HepG2 (cell line): ENCODE measurements at regions not wholly inside any gene's neighbourhood (a gene's known extent, or its start where the extent isn't known, plus 50 kb on each side); places are given as distances from the start of the nearest gene placed in this dataset.

Experiments
- ATAC-seq: fragments of 200-7000 bp; cut with Tn5 transposase; 3 replicates; pipeline ENCODE4 v1.9.1; 2020; ENCODE audit warnings: mild to moderate bottlenecking, moderate library complexity
- BruUV-seq: library from RNA; stranded (reverse); fragments of 400-500 nt; replicated peaks from 2 replicates; lab custom pipeline; 2021; lab: Mats Ljungman, UMichigan
- CTCF ChIA-PET: fragments of 300-600 bp; formaldehyde crosslinking; extraction: SDS; loops from one replicate; lab custom pipeline; 2021; ENCODE audit warnings: low total read pairs, inconsistent platforms, low intra/inter-chr PET ratio; lab: Yijun Ruan, JAX
- POLR2A ChIA-PET: fragments of 350-600 bp; sonication (Branson Sonifier 250); formaldehyde crosslinking; loops from one replicate; lab custom pipeline; 2020; ENCODE audit warnings: antibody characterized with exemption, inconsistent platforms; lab: Yijun Ruan, JAX
- DNase-seq: peaks from one replicate; pipeline ENCODE4 v3.0.0-alpha.2; 2015; ENCODE audit warnings: low spot score
- FAIRE-seq: peaks from 3 replicates; lab custom pipeline; 2011; peaks lifted over from hg19 to GRCh38; lab: Jason Lieb, UNC
- H2AFZ ChIP-seq: one replicate; pipeline ENCODE4 v1.6.1; 2011; ENCODE audit warnings: low read length, inconsistent platforms
- H3K27ac ChIP-seq: fragments of 300-600 bp; 3 replicates; pipeline ENCODE4 v1.8.0; 2011; ENCODE audit warnings: mixed run types, mild to moderate bottlenecking, mixed read lengths, low read length, inconsistent platforms; ENCODE audit not compliant: insufficient read depth; ENCODE audit errors: extremely low read length
- H3K27me3 ChIP-seq, 2 experiments: fragments of 200-600 bp in 1 of 2; 2 replicates in 1 of 2; 3 replicates in 1 of 2; pipeline versions ENCODE4 v1.6.0 to v1.8.0; 2011; ENCODE audit warnings: low read length in 2 of 2, mild to moderate bottlenecking in 2 of 2, moderate library complexity in 2 of 2, inconsistent platforms in 1 of 2; ENCODE audit not compliant: insufficient read depth in 2 of 2, control insufficient read depth in 1 of 2
- H3K36me3 ChIP-seq, 2 experiments: fragments of 200-600 bp in 1 of 2; replicated peaks in 1 of 2; 2 replicates in 1 of 2; 3 replicates in 1 of 2; pipeline versions ENCODE4 v1.5.1 to v1.8.0; 2011; ENCODE audit warnings: low read length in 2 of 2, inconsistent platforms in 1 of 2; ENCODE audit not compliant: insufficient read depth in 2 of 2, control insufficient read depth in 1 of 2
- H3K4me1 ChIP-seq: 2 replicates; pipeline ENCODE4 v1.5.1; 2012; ENCODE audit warnings: low read length, inconsistent platforms; ENCODE audit not compliant: insufficient read depth
- H3K4me2 ChIP-seq: 2 replicates; pipeline ENCODE4 v1.6.0; 2011; ENCODE audit warnings: low read depth, low read length, inconsistent platforms
- H3K4me3 ChIP-seq, 3 experiments: fragments of 200-600 bp in 1 of 3; sonication (generic), shearing (Covaris generic) in 1 of 3; replicated peaks in 1 of 3; 2 replicates each; pipeline ENCODE4 v1.5.1; 2011 to 2016; ENCODE audit warnings: low read length in 3 of 3, inconsistent platforms in 2 of 3, low read depth in 2 of 3, mild to moderate bottlenecking in 2 of 3, control low read depth in 1 of 3, mixed read lengths in 1 of 3; ENCODE audit not compliant: insufficient read depth in 1 of 3
- H3K79me2 ChIP-seq: one replicate; pipeline ENCODE4 v1.6.1; 2011; ENCODE audit warnings: low read length, inconsistent platforms; ENCODE audit not compliant: insufficient read depth
- H3K9ac ChIP-seq: 2 replicates; pipeline ENCODE4 v1.6.0; 2011; ENCODE audit warnings: mild to moderate bottlenecking, low read depth, low read length, inconsistent platforms; ENCODE audit not compliant: insufficient read depth
- H3K9me3 ChIP-seq: 2 replicates; pipeline ENCODE4 v1.5.1; 2012; ENCODE audit warnings: mild to moderate bottlenecking, low read length
- H4K20me1 ChIP-seq: 2 replicates; pipeline ENCODE4 v1.6.0; 2011; ENCODE audit warnings: inconsistent platforms, mild to moderate bottlenecking, low read length, moderate library complexity; ENCODE audit not compliant: insufficient read depth
- ATF1 ChIP-seq: IDR thresholded peaks from 2 replicates; pipeline ENCODE4 v1.6.1; 2016; ENCODE audit warnings: mild to moderate bottlenecking, control low read depth
- BCL6 ChIP-seq: IDR thresholded peaks from 2 replicates; pipeline ENCODE4 v1.6.1; 2016; ENCODE audit warnings: missing genetic modification reagents, missing compliant biosample characterization
- FOXO1 ChIP-seq: sonication (generic); formaldehyde crosslinking; IDR thresholded peaks from 2 replicates; pipeline ENCODE4 v1.4.0; 2020; ENCODE audit warnings: missing genetic modification reagents
- GABPA ChIP-seq, 2 experiments: IDR thresholded peaks; 2 replicates each; pipeline ENCODE4 v1.6.1; 2011 to 2016; ENCODE audit warnings: low read depth in 2 of 2, low read length in 1 of 2, missing biosample characterization in 1 of 2, missing genetic modification characterization in 1 of 2
- GABPB1 ChIP-seq: IDR thresholded peaks from 2 replicates; pipeline ENCODE4 v1.6.1; 2016; ENCODE audit warnings: mild to moderate bottlenecking, missing genetic modification reagents, moderate library complexity, missing compliant biosample characterization
- IKZF4 ChIP-seq: sonication (generic); formaldehyde crosslinking; IDR thresholded peaks from 2 replicates; pipeline ENCODE4 v1.5.1; 2020; ENCODE audit warnings: borderline replicate concordance, mild to moderate bottlenecking, low read depth, missing genetic modification reagents; ENCODE audit errors: not compliant biosample characterization
- MLLT10 ChIP-seq: sonication (generic); formaldehyde crosslinking; IDR thresholded peaks from 2 replicates; pipeline ENCODE4 v1.4.0; 2020; ENCODE audit warnings: missing genetic modification reagents
- PTBP1 ChIP-seq: fragments of 200-400 bp; formaldehyde crosslinking; IDR thresholded peaks from 2 replicates; pipeline ENCODE4 v1.6.1; 2018; ENCODE audit warnings: low read length, low read depth; ENCODE audit not compliant: poor library complexity, severe bottlenecking
- SETDB1 ChIP-seq: sonication (generic); formaldehyde crosslinking; IDR thresholded peaks from 2 replicates; pipeline ENCODE4 v1.5.1; 2020; ENCODE audit warnings: missing genetic modification reagents, mild to moderate bottlenecking, borderline replicate concordance
- SMAD9 ChIP-seq: sonication (generic); formaldehyde crosslinking; IDR thresholded peaks from 2 replicates; pipeline ENCODE4 v1.5.1; 2020; ENCODE audit warnings: mild to moderate bottlenecking, missing genetic modification reagents
- ZMYM3 ChIP-seq: sonication (generic); formaldehyde crosslinking; IDR thresholded peaks from 2 replicates; pipeline ENCODE4 v1.5.1; 2020; ENCODE audit warnings: mild to moderate bottlenecking, missing genetic modification reagents
- ZNF101 ChIP-seq: sonication (generic); formaldehyde crosslinking; IDR thresholded peaks from 2 replicates; pipeline ENCODE4 v1.4.0; 2020; ENCODE audit warnings: mild to moderate bottlenecking, low read depth, missing genetic modification reagents, borderline replicate concordance
- ZNF20 ChIP-seq: sonication (generic); formaldehyde crosslinking; IDR thresholded peaks from 2 replicates; pipeline ENCODE4 v1.4.0; 2020; ENCODE audit warnings: mild to moderate bottlenecking, moderate library complexity, missing genetic modification reagents
- ZNF296 ChIP-seq: sonication (generic); formaldehyde crosslinking; conservative IDR thresholded peaks from 2 replicates; pipeline ENCODE4 v1.5.0; 2020; ENCODE audit warnings: mild to moderate bottlenecking, missing genetic modification reagents
- ZNF430 ChIP-seq: sonication (generic); formaldehyde crosslinking; IDR thresholded peaks from 2 replicates; pipeline ENCODE4 v1.9.0; 2021; ENCODE audit warnings: mild to moderate bottlenecking, missing genetic modification reagents
- ZNF564 ChIP-seq: sonication (generic); formaldehyde crosslinking; IDR thresholded peaks from 2 replicates; pipeline ENCODE4 v1.8.1; 2023; ENCODE audit warnings: mild to moderate bottlenecking, missing genetic modification reagents
- ZNF577 ChIP-seq: sonication (generic); formaldehyde crosslinking; IDR thresholded peaks from 2 replicates; pipeline ENCODE4 v1.4.0; 2020; ENCODE audit warnings: mild to moderate bottlenecking, low read depth, missing genetic modification reagents, borderline replicate concordance
- ZNF841 ChIP-seq: sonication (generic); formaldehyde crosslinking; IDR thresholded peaks from 2 replicates; pipeline ENCODE4 v1.8.1; 2023; ENCODE audit warnings: missing genetic modification reagents, borderline replicate concordance
- WGBS: methylation state at CpG from one replicate; pipeline ENCODE4 v1.1.6; 2017; ENCODE audit warnings: low lambda C conversion rate; 5-methylcytosine and 5-hydroxymethylcytosine counted together
- in situ Hi-C: cut with HindIII; loops from 2 replicates; pipeline ENCODE4 v1.10.0; 2017; ENCODE audit warnings: low pct_unique_long_range_greater_than_20kb; ENCODE audit not compliant: extremely low pct_ligation_motif_present
- intact Hi-C: fragments of 100-400 bp; cut with micrococcal nuclease; formaldehyde crosslinking; loops from one replicate; pipeline ENCODE4 v1.10.0; 2022; ENCODE audit not compliant: unreplicated experiment
- TF ChIP-seq, protein P1 (sequence below): sonication (generic); formaldehyde crosslinking; IDR thresholded peaks from 2 replicates; pipeline ENCODE4 v1.8.1; 2023; ENCODE audit warnings: mild to moderate bottlenecking, moderate library complexity, missing genetic modification reagents
- TF ChIP-seq, protein P2 (sequence below): sonication (generic); formaldehyde crosslinking; IDR thresholded peaks from 2 replicates; pipeline ENCODE4 v1.5.0; 2020; ENCODE audit warnings: missing genetic modification reagents, mild to moderate bottlenecking, borderline replicate concordance
- TF ChIP-seq, protein P3 (sequence below): sonication (generic); formaldehyde crosslinking; IDR thresholded peaks from 2 replicates; pipeline ENCODE4 v1.8.1; 2022; ENCODE audit warnings: mild to moderate bottlenecking, missing genetic modification reagents
- TF ChIP-seq, protein P4 (sequence below): sonication (generic); formaldehyde crosslinking; IDR thresholded peaks from 2 replicates; pipeline ENCODE4 v1.5.0; 2020; ENCODE audit warnings: missing genetic modification reagents

DNA sequence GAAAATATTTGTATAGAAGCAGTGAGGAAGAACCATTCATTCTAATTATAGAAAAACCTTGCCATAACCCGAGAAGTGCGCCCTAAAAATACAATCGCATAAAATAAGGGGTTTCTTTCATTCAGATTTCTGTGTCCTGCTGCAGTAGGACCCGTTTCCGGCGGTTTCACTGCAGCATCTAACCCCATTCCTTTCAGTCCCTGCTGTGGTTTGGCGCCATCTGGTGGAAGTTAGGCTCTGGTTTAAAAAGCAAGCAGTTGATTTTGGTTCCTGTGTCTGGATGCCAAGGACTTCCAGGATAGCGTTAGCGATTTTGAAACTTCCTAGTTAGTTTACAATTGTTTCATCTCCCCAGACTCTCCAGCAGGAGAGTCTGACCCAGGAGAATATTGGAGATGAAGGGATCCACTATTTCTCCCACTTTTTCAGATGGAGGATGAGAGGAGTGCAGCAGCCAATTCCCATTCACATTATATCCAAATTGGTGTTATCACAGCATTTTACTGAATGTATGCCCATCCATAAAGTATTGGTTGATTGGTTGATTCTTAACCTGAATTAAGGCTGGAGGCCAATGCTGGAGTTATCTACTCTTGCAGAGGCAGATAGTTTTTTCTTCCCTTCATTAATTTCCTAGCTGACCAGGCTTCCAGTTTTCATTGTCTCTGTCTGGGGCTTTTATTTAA, 128.8 kb upstream of the CACNA2D1 start:
- no peaks in the 10 kb centered on the region for H4K20me1 ChIP-seq
- no peak overlapping the region for H3K9ac ChIP-seq
- H3K4me1 ChIP-seq: no peaks in the 10 kb centered on the region
- peak; percentile 95 for ATAC-seq
- intact Hi-C loops: loop anchor here (1.0 to 2.0 kb wide), 5 partner anchors 156 to 1090 kb away; no protein-coding TSS in a partner anchor
- no peak overlapping the region for H3K4me3 ChIP-seq
- H3K79me2 ChIP-seq: no peaks in the 10 kb centered on the region
- H3K36me3 ChIP-seq: no peaks in the 10 kb centered on the region
- no TSS peak for BruUV-seq
- H3K27ac ChIP-seq: no peak overlapping the region
- H3K27me3 ChIP-seq: no peaks in the 10 kb centered on the region
- H3K9me3 ChIP-seq: no peaks in the 10 kb centered on the region
- ChIA-PET CTCF (interaction anchor here (1.2 to 2.2 kb wide), 3 partner anchors 337 to 1073 kb away, joined by 3 to 17 read pairs (median 5); no protein-coding TSS in a partner anchor), POLR2A (no interaction called here)
- in situ Hi-C loops: loop anchor here (10.0 to 25.0 kb wide), 2 partner anchors 528 to 1085 kb away; no protein-coding TSS in a partner anchor
- DNase-seq: peak; percentile 70
- 2% methylated on average over 9 of the region's 9 CpGs for WGBS
- no peak overlapping the region for H3K4me2 ChIP-seq
- FAIRE-seq: peak; percentile 78
- H2AFZ ChIP-seq: no peak overlapping the region
- TF ChIP-seq ZNF101 (no peak), SMAD9 (no peak), ZNF20 (no peak), ZNF564 (no peak), GABPB1 (peak; percentile 42; the same call in 1 of the 2 replicates), ATF1 (no peak), GABPA (IDR thresholded peaks at IDR 0.05; ENCODE audit: low read depth, low read length) (no peak), GABPA (CRISPR knock-in tag; IDR thresholded peaks at IDR 0.05; ENCODE audit: low read depth) (0 out of 2 replicates have a peak, but pooled peaks have one; percentile 17), ZNF296 (CRISPR knock-in tag) (no peak), ZNF577 (CRISPR knock-in tag) (no peak), PTBP1 (no peak), IKZF4 (CRISPR knock-in tag) (no peak), MLLT10 (no peak), BCL6 (no peak), ZNF841 (no peak), SETDB1 (CRISPR knock-in tag) (no peak), ZMYM3 (CRISPR knock-in tag) (no peak), FOXO1 (CRISPR knock-in tag) (no peak), ZNF430 (no peak)
- TF ChIP-seq, protein P1, sequence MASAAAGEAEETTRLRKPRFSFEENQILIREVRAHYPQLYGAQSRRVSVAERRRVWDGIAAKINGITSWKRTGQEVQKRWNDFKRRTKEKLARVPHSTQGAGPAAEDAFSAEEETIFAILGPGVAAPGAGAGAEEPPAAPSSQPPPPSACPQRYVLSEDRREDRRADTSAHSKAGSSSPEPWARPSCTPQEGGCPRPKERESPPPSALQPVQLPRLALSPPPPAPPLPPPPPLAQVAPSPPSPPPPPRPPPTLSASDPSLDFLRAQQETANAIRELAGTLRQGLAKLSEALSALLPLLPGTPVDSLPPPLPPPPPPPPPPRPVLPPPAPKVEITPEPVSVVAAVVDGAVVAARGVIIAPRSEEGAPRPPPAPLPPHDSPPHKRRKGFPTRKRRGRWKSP (CRISPR knock-in tag): no peak
- TF ChIP-seq, protein P2, sequence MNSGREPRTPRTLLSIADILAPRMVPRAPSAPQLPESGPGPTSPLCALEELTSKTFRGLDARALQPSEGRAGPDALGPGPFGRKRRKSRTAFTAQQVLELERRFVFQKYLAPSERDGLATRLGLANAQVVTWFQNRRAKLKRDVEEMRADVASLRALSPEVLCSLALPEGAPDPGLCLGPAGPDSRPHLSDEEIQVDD (CRISPR knock-in tag): no peak
- TF ChIP-seq, protein P3, sequence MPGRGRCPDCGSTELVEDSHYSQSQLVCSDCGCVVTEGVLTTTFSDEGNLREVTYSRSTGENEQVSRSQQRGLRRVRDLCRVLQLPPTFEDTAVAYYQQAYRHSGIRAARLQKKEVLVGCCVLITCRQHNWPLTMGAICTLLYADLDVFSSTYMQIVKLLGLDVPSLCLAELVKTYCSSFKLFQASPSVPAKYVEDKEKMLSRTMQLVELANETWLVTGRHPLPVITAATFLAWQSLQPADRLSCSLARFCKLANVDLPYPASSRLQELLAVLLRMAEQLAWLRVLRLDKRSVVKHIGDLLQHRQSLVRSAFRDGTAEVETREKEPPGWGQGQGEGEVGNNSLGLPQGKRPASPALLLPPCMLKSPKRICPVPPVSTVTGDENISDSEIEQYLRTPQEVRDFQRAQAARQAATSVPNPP (CRISPR knock-in tag): no peak
- TF ChIP-seq, protein P4, sequence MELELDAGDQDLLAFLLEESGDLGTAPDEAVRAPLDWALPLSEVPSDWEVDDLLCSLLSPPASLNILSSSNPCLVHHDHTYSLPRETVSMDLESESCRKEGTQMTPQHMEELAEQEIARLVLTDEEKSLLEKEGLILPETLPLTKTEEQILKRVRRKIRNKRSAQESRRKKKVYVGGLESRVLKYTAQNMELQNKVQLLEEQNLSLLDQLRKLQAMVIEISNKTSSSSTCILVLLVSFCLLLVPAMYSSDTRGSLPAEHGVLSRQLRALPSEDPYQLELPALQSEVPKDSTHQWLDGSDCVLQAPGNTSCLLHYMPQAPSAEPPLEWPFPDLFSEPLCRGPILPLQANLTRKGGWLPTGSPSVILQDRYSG (CRISPR knock-in tag): no peak
